Stimulated activated CD4-positive, alpha-beta T cell treated with anti-CD3 and anti-CD28 coated beads, Interleukin-4, amount 100 ng/mL, for 24 hours (primary cell): ENCODE measurements at regions not wholly inside any gene's neighbourhood (a gene's known extent, or its start where the extent isn't known, plus 50 kb on each side); places are given as distances from the start of the nearest gene placed in this dataset.

Experiments
- DNase-seq: peaks from one replicate; pipeline ENCODE4 v3.0.0-alpha.2; 2020

DNA sequence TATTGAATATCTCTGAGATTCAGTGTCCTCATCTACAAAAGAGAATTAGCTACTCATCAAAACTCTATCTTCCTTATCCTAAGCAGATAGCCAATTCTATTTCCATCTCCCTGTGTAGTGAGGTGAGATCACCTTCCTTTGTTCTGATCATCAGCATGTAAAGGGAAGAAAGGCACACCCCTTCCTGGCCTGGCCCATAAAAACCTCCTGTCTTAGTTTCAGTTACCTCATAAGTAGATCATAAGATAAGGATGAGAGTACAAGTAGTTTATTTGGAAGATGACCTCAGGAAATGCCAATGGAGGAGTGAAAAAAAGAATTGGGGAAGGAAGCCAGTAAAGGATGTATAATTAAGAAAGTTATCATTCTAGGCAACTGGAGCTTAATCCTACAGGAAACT is 114.5 kb upstream of the GADL1 start:
- DNase-seq = no peak

DNA sequence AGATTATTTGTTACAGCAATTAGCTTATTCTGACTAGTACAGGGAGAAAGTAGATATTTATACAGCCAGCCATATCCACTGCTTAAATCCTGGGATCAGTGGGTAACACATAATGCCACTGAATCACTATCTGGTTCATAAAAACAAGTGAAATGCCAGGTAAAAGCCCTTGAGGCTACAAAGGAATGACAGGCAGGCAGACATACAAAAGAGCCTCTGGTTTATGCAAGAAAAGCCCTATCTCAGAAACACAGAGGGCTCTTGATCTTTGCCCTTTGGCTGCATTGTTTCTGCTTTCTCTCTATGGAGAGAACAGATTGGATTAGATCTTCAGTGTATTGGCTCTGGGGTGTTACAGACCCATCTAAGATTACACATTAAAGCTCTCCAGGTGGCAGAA is 115.4 kb upstream of the GADL1 start:
- DNase-seq = no peak

DNA sequence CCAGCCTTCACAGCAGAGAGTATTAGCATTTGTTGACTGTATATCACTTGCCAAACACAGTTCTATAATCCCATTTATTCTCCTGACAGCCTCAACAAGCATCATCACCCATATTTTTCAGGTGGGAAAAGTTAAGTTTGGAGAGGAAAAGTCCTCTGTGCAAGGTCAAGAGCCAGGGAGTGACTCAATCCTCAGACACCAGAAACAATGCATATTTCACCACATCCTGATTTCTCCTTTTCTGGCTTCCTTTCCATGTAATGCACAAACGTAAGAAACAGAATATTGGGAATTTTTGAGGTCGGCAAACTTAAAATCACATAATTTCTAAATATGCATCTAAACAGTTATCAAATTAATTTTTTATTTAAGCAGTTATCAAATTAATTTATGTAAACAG is 116.0 kb upstream of the GADL1 start:
- no peak for DNase-seq

DNA sequence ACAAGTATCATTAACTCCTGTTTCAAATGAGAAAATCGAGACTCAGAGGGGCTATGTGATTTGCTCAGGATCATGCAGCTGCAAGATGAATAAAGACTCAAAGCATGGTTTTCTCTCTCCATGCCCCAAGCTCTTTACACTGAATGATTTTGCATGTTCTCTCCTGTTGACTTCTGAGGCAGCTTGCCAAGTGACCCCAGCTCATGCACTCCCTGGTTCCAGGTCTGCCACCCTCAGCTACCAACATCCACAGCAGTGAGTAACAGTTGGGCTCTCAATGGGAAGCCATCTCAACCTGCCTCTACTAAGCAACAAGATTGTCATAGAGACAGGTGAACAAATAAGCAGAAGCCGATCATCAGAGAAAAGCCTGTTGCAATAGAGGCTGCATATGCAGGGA is 116.9 kb upstream of the GADL1 start:
- no peak for DNase-seq

DNA sequence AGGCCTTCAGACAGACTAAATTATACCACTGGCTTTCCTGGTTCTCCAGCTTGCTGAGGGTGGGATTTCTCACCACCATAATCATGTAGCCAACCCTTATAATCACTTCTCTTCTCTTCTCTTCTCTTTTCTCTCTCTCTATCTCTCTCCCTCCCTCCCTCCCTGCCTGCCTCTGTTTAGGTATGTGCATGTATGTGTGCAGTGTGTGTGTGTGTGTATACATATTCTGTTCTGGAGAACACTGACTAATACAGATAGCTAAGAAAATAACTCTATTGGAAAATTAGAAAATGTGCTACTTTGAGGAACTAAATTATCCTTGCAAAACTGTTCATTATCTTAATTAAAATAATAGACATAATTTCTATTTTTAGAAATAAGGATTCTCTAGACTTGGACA is 118.6 kb upstream of the GADL1 start:
- no peak for DNase-seq

DNA sequence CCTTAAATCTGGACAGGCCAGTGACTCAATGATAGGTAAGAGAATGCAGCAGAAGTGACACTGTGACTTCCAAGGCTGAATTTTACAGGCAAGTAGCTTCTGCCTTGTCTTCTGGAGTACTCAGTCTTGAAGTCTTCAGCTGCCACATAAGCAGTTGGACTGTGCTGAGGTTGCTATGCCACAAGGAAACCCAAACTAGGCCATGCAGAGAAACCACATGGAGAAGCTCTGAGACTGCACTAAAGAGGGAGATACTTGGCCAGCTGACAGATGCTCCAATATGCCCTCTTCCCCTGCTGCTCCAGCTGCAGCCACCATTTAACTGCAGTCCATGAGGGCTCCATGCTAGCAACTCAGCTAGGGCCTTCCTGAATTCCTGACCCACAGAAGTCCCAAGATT is 119.4 kb upstream of the GADL1 start:
- DNase-seq = no peak

DNA sequence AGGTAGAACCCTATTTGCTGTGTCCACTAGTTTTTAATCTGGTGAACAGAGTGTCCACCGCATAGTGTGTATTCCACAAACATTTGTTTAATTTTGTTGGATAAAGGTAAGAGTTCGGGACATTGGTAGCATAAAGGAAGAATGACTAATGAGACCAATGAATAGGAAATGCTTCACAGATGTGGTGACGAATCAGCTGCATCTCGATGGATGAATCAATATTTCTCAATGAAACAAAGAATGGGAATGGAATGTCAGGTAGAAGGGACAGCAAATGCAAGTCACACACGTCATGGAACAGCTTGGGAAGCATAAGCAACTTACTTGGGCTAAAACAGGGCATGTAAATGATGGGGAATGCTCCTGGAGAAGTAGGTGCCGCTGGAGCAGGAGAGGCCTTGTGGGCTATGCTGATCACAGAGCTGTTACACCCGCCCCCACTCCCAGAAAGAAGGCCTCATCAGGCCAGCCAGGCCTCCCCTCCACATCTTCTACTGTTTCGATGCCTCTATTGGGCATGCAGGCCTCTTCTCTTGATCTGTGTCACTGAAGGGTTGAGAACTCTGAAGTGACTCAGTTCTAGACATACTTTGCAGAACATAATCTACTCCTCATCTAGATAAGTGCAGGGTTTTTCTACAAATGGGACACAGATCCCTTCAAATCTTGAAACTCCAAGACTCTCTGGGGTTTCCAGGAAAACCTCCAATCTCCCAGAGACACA is 120.0 kb upstream of the GADL1 start:
- no peak for DNase-seq

DNA sequence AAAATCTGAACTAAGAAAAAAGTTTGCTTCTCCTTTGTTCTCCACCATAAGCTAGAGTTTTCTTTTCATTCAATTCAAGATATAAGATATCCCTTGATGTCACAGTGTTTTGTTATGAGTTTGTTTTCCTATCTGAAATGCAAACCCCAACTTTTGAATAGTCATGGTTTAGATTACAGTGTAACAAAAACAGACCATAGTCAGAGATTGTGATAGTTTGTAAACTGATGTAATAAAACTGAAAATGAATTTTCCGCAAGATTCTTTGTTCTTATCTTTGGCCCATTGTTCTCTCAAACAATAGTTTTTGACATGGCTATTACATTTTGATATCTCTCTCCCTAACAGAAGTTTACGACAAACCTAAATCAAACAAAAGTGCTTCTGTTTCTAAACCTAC is 121.7 kb upstream of the GADL1 start:
- no peak for DNase-seq

DNA sequence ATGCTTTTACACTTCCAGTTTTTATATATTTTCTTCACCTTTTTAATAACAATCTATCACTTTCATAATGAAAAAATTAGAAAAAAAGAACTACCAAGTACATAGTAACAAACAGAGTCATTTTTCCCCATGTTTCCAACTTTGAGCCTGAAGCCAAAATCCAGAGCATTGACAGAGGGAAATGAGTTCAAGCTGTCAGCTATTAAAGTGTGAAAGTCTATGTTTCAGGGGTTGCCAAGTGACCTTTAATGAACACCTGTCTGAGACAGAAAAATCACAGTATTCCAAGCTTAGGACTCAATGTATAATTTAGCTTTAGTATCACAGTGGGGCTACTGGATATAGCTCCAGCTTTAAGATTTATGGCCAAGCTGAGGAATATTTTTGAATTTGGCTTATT is 128.3 kb upstream of the GADL1 start:
- DNase-seq = no peak

DNA sequence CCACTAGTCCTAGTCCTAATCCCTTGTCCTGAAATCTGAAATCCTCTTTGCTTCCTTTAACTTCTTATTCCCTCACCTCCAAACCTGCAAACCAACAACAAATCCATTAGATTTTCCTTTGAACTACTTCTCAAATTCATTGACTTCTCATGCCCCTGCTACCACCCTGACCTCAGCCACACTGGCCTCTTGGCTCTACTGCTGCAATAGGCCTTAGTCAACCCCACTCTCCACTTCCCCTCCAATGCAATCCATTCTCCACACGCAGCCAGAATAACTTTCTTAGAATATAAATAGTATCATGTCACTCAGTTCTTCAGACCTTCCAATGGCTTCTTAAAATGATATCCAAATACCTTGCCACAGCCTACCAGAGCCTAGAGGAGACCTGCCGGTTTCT is 131.1 kb upstream of the GADL1 start:
- no peak for DNase-seq

DNA sequence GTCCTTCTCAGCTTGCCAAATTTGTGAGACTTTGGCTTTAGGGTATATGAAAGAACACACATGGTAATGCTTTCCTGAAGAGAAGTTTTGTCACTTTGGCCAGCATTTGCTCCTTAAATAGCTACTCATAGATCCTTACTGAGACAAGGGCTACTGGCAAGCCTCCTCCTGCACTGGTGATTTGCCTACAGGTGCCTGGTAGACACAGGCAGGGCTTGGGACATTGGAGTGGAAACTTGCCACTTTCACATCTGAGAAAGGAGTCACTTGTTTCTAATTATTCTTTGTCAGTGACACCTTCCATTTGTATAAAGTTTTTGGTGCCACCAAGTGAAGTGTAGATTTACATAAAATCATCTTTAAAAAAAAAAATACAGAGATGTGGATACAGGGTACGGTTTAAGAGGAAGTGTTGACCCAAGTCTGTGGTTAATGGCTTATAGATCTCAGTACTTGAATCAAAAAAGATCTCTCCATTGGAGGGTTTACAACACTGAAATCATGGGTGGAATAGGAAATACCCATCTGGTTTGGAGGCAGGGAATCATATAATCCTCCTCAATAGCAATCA is 132.8 kb upstream of the GADL1 start:
- DNase-seq = no peak

DNA sequence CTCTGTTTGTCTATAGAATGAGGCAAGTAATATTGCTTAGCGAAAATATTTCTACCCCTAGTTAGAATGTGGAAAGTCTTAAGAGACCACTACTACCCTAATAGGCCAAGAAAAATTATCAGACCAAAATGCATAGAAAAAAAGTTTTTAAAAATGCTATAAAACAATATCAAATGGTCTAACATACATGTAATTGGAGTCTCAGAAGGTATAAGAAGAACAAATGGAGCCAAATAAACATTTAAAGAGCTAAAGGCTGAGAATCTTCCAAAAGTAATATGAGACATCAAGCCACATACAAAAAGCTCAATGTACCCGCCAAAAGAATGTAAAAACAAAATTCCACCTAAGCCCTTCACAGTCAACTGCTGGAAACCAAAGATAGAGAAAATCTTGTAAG is 133.5 kb upstream of the GADL1 start:
- DNase-seq = no peak

DNA sequence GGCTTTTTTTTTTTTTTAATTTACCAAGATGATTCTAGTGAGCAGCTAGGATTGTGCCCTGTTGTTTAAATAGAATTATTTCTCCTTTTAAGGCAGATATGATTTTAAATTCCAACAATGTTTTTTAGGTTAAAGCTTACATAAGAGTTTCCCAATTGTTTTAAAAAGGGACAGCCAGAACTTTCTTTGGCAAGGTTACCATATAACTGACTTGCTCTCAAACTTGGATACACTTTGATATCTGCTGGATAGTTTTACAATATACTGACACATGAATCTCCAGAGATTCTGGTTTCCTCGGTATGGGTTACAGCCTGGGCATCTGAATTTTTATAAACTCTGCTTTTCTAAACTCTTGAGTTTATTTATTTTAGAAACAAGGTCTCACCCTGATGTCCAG is 134.3 kb upstream of the GADL1 start:
- DNase-seq = no peak

DNA sequence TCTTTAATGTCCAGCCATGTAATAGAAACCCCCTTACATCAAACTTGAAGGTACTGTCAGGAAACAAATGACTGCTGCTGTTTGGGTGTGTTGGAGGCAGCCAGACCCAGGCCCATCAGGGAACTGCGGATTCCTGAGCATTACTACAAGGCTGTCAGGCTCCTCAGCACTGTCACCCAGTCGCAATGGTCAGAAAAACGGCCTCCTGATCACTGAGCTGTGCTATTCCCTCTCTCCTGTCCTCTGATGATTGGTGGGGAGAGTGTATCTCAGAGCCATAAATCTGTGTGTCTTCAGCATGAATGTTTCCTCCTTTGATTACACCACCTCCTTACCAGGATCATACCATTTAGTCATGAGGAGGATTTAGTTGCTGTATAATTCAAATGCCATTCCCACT is 135.2 kb upstream of the GADL1 start:
- DNase-seq = no peak

DNA sequence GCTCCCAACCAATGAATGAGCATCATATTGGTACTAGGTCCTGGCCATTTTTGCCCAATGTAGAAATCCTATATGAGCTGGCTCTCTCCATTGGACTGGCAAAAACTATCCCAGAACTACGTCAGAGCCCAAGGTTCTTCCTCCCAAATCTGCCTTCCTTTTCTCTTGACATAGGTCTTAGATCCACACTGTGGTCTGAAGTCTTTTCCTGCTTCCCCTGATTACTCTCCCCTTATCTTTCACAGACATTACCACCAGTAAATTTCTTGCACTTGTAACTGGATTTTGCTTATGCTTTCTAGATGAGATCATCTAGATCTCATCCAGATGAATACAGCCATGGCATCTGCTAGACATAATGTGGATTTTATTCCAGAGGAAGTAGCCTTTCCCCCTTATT is 141.2 kb upstream of the GADL1 start:
- DNase-seq = no peak

DNA sequence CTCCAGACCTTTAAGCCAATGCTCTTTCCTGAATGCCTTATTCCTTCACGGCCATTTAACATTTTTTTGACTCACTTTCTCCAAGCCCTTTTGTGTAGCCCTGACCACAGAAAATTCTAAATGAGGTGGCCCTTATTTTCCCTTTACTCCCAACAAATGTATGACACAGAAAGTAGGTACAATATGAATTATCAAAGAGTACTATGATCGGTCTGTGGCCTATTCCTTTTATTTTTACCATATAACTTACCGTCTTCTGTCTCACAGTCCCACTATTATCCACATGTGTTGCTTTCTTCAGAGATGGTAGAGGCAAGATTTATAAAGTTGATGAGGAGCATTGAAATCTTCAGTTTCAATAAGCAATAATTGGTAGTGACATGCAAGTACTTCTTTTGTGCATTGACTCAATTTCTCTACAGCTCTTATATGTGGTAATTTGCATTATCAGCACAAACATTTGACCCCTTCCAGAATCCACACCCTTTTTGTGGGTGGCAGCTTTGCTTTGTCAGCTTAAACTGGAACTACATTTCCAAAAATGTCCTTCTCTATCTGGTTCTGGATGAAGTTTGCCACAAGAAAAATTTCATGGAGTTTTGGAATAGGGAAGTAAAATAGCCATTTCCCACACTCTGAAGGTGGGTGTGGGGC is 143.8 kb upstream of the GADL1 start:
- no peak for DNase-seq

DNA sequence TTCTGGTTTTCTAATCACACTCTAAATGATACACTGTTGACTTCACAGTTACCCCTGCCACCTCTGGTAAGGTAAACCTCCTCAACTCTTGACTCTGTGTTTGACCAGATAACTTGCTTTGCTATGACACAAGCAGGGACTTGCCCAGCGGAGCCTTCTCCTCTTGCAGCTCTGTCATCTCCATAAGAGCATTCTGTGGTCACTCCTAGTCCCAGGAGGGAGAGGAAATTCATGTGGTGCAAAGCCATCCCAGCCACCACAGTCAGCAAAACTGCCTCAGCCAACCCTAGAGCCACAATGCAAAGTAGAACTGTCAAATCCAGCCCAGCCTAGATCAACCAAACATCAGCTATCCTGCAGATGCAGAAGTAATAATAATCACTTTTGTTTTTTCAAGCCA is 144.7 kb upstream of the GADL1 start:
- no peak for DNase-seq

DNA sequence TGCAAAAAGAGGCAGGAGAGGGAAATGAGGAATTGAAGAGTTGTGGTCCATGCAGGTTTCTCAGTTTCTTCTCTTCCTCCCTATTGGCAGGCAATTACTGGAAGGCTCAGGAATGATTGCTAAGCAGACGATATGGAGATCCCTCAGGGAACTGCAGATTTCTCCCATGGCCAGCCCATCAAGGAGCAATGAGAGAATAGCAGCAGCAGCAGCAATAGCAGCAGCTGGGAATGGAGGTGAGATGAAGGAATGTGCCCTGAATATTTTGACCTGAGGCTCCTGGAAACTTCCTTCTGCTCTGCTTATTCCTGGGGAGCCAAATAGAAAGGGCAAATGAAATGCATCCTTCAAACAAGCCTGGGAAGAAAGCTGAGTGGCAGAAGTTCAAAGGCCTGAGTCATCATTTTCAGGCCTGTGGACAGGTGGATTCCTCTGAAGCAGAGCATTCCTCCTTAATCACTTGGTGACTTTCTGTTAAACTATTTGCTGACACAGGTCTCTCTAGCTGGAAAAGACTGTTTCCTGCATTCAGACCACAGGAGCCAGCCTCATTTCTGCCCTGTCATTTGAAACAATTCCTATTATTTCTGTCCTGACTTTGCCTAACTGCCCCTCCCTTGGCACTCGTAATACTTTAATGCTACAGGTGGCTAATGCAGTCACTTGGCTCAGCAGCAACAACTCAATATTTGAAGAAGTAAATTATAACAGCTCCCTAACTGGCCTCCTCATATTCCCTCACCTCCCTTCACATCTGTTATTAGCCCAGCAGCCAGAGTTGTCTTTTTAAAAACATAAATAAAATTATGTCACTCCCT is 146.9 kb upstream of the GADL1 start:
- no peak for DNase-seq

DNA sequence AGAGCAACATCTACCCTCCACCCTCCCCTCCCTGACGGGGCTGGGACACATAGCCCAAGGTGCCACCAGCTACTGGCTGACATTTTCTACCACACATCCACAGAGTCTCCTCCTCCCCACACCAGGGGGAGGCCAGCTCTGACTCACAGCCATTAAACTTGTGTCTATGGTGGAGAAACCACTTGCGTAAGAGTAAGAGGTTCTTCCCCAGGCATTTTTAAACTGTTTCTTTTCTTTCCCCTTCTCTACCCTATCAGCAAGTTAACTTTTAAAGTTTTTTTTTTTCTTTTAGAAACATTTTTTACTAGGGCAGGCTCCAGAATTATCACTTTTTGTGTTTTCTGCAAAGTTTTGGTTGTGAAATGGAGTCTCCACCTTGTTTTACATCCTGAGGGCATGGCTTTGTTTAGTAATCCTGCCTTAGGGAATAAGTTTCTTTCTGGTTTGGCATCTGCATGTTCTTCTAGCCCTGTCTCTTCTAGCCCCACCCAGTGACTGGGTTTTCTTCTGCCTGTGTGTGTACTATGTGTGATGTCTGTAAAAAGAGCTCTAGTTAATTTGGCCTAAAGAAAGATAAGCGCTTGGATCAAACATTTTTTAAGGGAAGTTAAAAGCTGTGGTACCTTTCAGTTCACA is 148.8 kb upstream of the GADL1 start:
- DNase-seq = no peak

DNA sequence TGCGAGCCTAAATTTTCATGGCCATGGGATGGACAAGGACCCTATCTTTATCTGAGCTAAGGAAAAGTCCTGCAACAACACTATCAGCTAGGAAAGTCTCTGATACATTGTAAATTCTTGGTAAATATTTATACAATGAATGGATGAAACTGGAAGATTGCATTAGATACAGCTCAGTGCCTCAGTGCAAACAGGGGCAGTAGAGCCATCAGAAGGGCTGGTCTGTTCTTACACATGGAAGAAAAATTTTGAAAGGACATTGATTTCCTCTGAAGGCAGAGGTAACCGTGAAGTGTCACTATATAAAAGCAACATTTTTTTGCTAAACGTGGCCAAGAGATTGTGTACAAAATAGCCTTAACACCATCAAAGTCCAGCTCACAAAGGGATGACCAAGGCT is 153.2 kb upstream of the GADL1 start:
- no peak for DNase-seq

DNA sequence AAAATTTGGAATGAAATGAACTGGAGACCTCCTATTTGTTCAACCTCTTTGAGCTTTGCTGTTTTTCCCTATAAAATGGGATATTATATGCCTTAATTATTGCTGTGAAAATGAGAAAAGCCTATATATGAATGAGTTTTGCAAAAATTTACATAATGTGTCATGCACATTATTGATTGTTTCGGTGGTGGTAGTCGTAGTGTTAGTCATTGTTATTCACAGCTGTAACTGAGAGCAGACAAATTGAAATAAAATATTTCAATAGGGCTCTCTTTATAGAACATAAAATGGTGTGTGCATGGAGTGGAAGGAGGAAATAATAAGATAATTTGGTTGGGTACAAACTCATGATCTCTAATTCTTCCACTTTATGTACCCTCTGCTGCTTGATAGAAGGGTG is 153.7 kb upstream of the GADL1 start:
- DNase-seq = no peak

DNA sequence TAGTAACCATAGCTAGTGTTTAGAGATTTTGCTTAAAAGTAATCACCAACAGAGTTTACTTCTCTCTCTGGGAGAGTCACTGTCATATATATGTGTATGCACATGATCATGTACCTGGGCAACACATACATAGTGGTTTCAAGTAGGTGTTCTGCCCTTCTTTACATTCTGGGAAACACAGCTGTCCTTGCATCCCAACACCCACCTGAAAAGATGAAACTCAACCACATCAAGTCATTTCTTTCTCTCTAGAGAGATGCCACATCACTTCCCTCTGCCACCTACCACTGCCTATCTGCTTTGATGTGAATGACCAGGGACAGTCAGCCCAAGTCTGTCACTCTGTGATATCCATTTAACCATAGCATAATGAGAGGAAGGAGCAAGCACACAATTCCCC is 155.8 kb upstream of the GADL1 start:
- no peak for DNase-seq

DNA sequence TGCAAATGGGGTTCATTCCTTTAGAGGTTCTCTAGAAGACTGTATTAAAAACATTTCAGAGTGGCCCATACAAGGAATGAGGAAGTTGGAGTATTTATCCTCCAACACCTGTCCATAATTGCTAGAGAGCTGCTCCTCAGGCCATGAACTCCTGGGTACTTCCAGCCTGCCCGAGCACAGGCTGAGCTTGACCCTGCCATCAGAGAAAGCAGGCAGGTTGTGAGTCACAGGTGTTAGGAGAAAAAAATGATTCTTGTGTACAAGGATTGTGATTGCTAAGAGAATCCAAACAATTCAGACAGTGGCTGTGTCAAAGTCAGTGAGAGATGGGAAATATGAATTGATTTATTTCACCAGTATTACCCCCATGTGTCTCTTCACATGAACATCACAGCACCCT is 156.8 kb upstream of the GADL1 start:
- no peak for DNase-seq
